ENCODE measurements at regions not wholly inside any gene's neighbourhood (a gene's known extent, or its start where the extent isn't known, plus 50 kb on each side); places are given as distances from the start of the nearest gene placed in this dataset.

DNA sequence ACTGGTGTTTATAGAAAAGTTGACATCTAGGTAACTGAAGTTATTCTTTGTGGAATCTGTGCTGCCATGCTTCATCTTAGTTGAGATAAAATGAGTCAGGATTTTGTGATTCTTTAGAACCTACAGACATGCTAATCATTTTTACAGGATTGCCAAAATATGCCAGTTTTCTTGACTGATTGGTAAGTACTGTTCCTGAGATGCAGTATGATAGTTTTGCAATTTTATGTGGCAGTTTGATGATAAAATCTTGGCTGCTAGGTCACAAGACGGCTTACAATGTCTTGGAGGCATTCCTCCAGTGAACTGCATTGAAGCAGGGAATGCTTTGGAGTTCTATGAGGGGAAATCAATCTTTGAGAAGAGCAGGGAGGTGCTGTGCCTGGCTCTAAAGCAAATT lies 104.4 kb upstream of the ESX1 start:
- Histone ChIP-seq H3K4me3 (ENCODE audit: low read depth in 1 of 2, low read length in 2 of 2) (no peak overlapping the region), H4K20me1 (ENCODE audit: insufficient read depth, low read length) (no peaks in the 10 kb centered on the region), H3K9me3 (ENCODE audit: insufficient read depth, low read length, severe bottlenecking) (no peaks in the 10 kb centered on the region), H3K27me3 (ENCODE audit: insufficient read depth, low read length, poor library complexity) (no peaks in the 10 kb centered on the region), H3K27ac (ENCODE audit: low read length) (no peak overlapping the region), H3K9ac (ENCODE audit: low read depth, low read length) (no peak overlapping the region), H3K79me2 (ENCODE audit: insufficient read depth, low read length) (no peaks in the 10 kb centered on the region), H3K4me1 (ENCODE audit: insufficient read depth, low read length) (no peaks in the 10 kb centered on the region), H2AFZ (ENCODE audit: low read depth, low read length) (no peak overlapping the region), H3K36me3 (ENCODE audit: insufficient read depth, low read length) (no peaks in the 10 kb centered on the region), H3K4me2 (ENCODE audit: insufficient read depth, low read length) (no peak overlapping the region)
- DNase-seq (no peak), ATAC-seq (ENCODE audit: insufficient read depth, low read depth) (no peak)
- TF ChIP-seq EZH2 (IDR thresholded peaks at IDR 0.05; ENCODE audit: borderline replicate concordance, low read depth, low read length, severe bottlenecking) (no peak), CTCF (IDR thresholded peaks at IDR 0.05; ENCODE audit: borderline replicate concordance, extremely low read depth, low read length, poor library complexity, severe bottlenecking) (no peak)

DNA sequence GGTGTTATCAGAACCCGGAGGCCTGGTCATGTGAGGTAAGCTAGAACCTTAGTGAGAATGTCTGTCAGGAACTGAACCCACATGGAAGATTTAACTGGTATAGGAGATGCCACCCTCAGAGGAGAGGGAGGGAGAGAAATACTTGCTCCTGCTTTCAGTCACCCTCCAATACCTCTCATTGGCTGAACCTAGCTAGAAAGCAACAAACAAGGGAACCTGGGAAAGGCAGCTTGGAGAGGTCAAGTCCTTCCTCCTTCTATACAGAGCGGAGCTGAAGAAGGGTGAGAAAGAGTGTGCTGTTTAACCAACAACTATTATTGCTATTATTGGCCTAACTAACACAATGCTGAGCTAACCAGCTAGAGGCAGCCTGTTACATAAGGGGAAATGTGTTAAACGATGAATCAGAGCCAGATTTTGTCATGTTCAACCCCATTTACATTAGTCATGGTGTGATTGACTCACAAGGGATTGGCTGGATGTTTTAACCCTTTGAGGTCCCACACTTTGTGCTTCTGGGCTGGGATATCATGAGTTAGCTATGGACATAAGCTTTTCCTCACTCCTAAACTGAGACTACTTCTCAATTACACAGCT lies 96.5 kb upstream of the ESX1 start:
- H3K9me3 ChIP-seq (ENCODE audit: insufficient read depth, low read length, severe bottlenecking): no peaks in the 10 kb centered on the region
- no peak overlapping the region for H3K4me3 ChIP-seq (ENCODE audit: low read depth in 1 of 2, low read length in 2 of 2)
- ATAC-seq (ENCODE audit: insufficient read depth, low read depth) (no peak), DNase-seq (no peak)
- H3K36me3 ChIP-seq (ENCODE audit: insufficient read depth, low read length): no peaks in the 10 kb centered on the region
- H2AFZ ChIP-seq (ENCODE audit: low read depth, low read length): no peak overlapping the region
- H4K20me1 ChIP-seq (ENCODE audit: insufficient read depth, low read length): no peaks in the 10 kb centered on the region
- H3K27ac ChIP-seq (ENCODE audit: low read length): no peak overlapping the region
- no peaks in the 10 kb centered on the region for H3K79me2 ChIP-seq (ENCODE audit: insufficient read depth, low read length)
- no peak overlapping the region for H3K9ac ChIP-seq (ENCODE audit: low read depth, low read length)
- no peaks in the 10 kb centered on the region for H3K4me1 ChIP-seq (ENCODE audit: insufficient read depth, low read length)
- no peak overlapping the region for H3K4me2 ChIP-seq (ENCODE audit: insufficient read depth, low read length)
- no peaks in the 10 kb centered on the region for H3K27me3 ChIP-seq (ENCODE audit: insufficient read depth, low read length, poor library complexity)
- TF ChIP-seq EZH2 (IDR thresholded peaks at IDR 0.05; ENCODE audit: borderline replicate concordance, low read depth, low read length, severe bottlenecking): no peak
- TF ChIP-seq CTCF (IDR thresholded peaks at IDR 0.05; ENCODE audit: borderline replicate concordance, extremely low read depth, low read length, poor library complexity, severe bottlenecking): no peak

DNA sequence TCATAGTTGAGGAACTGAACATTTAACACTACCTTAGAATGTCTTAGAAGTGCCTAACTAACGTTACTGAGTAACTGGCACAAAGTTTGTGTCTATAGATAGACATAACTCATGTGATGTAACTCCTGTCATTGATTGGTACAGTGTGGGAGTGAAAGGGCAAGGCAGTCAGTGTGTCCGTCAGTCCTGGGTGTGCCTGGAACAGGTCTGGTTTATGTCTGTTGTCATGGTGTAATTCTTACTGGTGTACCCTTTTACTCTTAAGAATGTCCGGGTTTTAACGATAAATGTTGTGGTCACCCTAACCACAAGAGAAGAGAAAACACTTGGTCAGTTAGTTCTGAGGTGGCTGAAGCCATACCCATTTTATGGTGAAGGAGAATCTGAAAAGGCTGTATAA lies 93.1 kb upstream of the ESX1 start:
- no peaks in the 10 kb centered on the region for H3K4me1 ChIP-seq (ENCODE audit: insufficient read depth, low read length)
- TF ChIP-seq CTCF (IDR thresholded peaks at IDR 0.05; ENCODE audit: borderline replicate concordance, extremely low read depth, low read length, poor library complexity, severe bottlenecking) (no peak), EZH2 (IDR thresholded peaks at IDR 0.05; ENCODE audit: borderline replicate concordance, low read depth, low read length, severe bottlenecking) (no peak)
- H3K27me3 ChIP-seq (ENCODE audit: insufficient read depth, low read length, poor library complexity): no peaks in the 10 kb centered on the region
- H3K27ac ChIP-seq (ENCODE audit: low read length): no peak overlapping the region
- H3K9ac ChIP-seq (ENCODE audit: low read depth, low read length): no peak overlapping the region
- no peak overlapping the region for H2AFZ ChIP-seq (ENCODE audit: low read depth, low read length)
- H4K20me1 ChIP-seq (ENCODE audit: insufficient read depth, low read length): no peaks in the 10 kb centered on the region
- DNase-seq (no peak), ATAC-seq (ENCODE audit: insufficient read depth, low read depth) (no peak)
- H3K4me2 ChIP-seq (ENCODE audit: insufficient read depth, low read length): no peak overlapping the region
- no peaks in the 10 kb centered on the region for H3K36me3 ChIP-seq (ENCODE audit: insufficient read depth, low read length)
- H3K4me3 ChIP-seq (ENCODE audit: low read depth in 1 of 2, low read length in 2 of 2): no peak overlapping the region
- no peaks in the 10 kb centered on the region for H3K9me3 ChIP-seq (ENCODE audit: insufficient read depth, low read length, severe bottlenecking)
- H3K79me2 ChIP-seq (ENCODE audit: insufficient read depth, low read length): no peaks in the 10 kb centered on the region

Data from DND-41 (cell line).